NCI-H1694 treated with DMSO at 0.1 percent for 48 hours (cell line): ENCODE measurements at regions not wholly inside any gene's neighbourhood (a gene's known extent, or its start where the extent isn't known, plus 50 kb on each side); places are given as distances from the start of the nearest gene placed in this dataset.
"Not testable (repeated sequence)": the region's sequence is repeated elsewhere in the genome, so short reads cannot be mapped to it uniquely, and the experiment has no call there.

Experiments
- DNase-seq: peaks from one replicate; lab custom pipeline; 2025; lab: John Stamatoyannopoulos, UW

GRCh38 chr14:59058776-59059175, 129.7 kb upstream of the DAAM1 start:
- not testable (repeated sequence) for DNase-seq

DNA sequence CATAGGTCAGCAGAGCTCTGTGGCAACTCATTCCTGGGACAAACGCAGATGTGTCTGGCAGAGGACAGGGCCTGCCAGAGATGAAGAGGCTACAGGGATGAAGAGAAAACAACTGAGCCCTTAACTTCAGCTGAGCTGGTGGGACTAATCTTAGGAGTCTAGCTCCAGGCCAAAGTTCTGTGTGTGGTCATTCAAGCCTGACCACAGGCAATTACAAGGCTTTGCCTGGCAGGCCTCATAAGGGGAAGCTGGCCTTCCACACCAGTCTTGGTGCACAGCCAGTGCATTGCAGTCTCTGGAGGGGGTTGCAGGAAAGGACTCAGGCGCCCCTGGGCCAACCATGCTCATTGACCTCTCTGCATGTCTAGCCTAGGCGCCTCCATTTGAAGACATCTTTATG, 127.6 kb upstream of the DAAM1 start:
- DNase-seq: no peak

DNA sequence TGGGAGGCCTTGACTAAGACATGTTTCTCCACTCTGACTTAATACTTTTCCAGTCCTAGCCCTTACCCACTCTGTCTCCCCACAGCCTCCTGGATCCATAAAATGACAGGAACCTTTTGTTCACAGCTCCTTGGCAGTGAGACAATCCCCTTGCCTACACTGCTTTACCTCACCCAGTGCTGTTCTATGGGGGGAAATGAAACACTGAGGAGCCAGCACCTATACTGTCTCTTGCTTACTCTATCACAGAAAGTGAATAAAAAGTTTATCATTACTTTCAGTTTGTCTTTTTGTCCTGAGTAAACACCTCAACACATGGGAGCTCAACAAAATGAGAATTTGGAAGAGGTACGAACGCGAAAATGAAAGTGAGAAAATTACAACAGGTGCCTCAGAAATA, 127.2 kb upstream of the DAAM1 start:
- DNase-seq: no peak

DNA sequence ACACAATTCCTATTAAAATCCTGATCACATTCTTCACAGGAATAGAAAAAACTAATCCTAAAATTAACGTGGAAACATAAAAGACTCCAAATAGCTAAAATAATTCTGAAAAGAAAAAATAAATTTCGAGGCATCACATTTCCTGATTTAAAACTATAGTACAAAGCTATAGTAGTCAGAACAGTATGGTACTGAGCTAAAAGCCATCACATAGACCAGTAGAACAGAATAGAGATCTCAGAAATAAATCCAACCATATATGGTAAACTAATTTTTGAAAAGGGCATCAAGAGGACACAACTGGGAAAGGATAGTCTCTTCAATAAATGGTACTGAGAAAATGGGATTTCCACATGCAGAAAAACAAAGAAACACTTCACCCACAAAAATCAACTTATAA, 125.2 kb upstream of the DAAM1 start:
- DNase-seq: no peak

- no peak for DNase-seq
Measured at GRCh38 chr14:59067127-59067894, 121.2 kb upstream of the DAAM1 start.

- no peak for DNase-seq
Measured at GRCh38 chr14:59069163-59069854, 119.2 kb upstream of the DAAM1 start.

- no peak for DNase-seq
Measured at GRCh38 chr14:59075506-59075905, 113.0 kb upstream of the DAAM1 start.

GRCh38 chr14:59081720-59082119, 106.7 kb upstream of the DAAM1 start:
- DNase-seq: no peak

DNA sequence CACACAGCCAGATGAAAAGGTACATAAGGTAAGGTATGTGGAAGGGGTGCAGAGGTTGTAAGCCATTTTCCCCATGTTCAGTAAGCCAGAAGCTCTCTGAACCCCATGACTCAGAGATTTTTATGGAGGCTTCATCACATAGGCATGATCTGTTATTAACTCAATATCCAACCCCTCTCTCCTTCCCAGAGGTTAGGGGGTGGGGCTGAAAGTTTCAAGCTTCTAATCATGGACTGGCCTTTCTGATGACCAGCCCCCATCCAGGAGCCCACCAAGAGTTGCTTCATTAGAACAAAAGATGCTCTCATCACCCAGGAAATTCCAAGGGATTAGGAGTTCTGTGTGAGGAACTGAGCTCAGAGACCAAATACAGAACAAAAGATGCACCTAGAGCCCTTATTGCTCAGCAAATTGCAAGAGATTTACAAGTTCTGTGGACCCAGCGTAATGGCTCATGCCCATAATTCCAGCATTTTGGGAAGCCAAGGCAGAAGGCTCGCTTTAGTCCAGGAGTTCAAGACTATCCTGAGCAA, 103.2 kb upstream of the DAAM1 start:
- DNase-seq: no peak

DNA sequence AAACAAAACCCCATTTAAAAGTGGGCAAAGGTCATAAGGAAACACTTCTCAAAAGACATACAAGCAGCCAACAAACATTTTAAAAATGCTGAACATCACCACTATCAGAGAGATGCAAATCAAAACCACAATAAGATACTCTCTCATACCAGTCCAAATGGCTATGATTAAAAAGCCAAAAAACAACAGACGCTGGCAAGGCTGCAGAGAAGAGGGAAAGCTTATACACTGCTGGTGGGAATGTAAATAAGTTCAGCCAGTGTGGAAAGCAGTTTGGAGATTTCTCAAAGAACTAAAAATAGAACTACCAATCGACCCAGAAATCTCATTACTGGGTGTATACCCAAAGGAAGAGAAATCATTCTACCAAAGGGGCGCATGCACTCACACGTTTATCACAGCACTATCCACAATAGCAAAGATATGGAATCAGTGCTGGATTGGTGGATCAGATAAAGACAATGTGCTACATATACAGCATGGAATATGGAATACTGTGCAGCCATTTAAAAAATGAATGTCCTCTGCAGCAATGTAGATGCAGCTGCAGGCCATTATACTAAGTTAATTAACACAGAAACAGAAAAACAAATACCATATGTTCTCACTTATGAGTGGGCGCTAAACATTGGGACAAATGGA, 102.1 kb upstream of the DAAM1 start:
- DNase-seq: no peak

DNA sequence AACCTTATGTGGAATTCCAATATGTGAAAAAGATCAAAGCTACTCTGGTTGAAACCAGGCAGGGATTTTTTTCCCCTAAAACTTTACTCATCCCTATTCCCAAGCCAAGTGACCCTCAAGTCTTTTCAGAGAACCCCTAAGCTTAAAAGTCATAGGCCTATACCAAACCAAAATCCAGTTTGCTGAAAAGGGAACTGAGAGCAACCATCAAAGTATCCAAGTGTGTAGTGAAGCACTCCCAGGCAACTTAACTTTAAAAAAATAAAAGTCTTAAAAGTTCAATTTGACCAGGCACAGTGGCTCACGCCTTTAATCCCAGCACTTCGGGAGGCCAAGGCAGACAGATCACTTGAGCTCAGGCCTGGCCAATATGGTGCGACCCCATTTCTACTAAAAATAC, 101.2 kb upstream of the DAAM1 start:
- no peak for DNase-seq

- no peak for DNase-seq
Measured at GRCh38 chr14:59087711-59088110, 100.8 kb upstream of the DAAM1 start.

- DNase-seq: no peak
Measured at GRCh38 chr14:59090572-59090971, 97.9 kb upstream of the DAAM1 start.

GRCh38 chr14:59091404-59091803, 97.1 kb upstream of the DAAM1 start:
- DNase-seq: peak; percentile 63

GRCh38 chr14:59091976-59092375, 96.5 kb upstream of the DAAM1 start:
- peak; percentile 50 for DNase-seq

DNA sequence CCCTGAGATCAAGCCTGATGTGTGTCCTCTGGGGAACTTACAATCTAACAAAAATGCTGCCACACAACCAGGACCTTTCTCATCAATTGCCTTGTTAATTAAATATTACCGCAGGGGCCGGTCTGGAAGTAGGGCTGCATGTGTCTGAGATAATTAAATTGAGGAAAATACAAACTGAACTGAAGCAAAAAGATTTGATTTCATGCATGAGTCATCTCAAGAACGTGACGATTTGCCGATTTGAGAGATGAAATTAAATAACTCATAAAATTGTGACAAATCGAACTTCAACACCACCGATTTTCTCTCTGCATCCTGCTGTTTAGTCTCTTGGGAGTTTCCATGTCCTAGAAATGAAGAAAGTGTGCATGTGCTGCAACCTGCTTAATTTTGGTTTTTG, 94.6 kb upstream of the DAAM1 start:
- peak; percentile 65 for DNase-seq

DNA sequence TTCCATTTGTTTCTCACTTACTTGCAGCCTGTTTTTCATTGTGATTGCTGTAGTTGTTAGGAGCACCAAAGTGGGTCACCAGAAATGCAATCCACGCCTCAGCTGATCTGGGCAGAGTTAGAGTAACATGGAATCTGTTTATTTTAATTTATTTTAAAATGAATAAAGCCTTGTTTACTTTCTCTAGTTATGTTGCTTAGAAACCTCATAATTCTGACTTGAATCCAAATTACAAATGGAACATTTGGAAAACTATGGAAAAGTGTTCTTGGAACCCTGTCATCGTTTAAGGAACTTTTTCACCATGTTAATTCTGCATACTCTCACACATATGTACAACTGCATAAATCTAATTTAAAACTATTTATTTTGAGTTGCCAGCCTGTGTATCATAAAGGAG, 92.2 kb upstream of the DAAM1 start:
- no peak for DNase-seq

DNA sequence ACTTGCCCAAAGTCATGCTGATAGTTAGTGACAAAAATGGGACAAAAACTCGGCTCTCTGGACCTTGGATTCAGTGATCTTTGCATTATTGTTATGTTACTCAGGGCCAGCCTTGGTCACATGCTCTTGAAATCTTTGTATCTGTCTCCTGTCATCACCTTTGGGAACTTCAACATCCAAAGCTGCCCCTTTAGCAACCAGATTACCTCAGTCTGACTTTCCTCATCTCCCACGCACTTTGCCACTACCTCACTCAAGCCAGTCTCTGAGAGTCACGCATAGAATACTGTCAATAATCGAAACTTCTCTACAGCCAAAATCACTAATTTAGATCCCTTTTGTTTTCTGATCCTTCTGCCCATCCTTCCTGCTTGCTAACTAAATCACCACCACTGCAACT, 90.8 kb upstream of the DAAM1 start:
- no peak for DNase-seq

GRCh38 chr14:59098377-59098776, 90.1 kb upstream of the DAAM1 start:
- DNase-seq: no peak

DNA sequence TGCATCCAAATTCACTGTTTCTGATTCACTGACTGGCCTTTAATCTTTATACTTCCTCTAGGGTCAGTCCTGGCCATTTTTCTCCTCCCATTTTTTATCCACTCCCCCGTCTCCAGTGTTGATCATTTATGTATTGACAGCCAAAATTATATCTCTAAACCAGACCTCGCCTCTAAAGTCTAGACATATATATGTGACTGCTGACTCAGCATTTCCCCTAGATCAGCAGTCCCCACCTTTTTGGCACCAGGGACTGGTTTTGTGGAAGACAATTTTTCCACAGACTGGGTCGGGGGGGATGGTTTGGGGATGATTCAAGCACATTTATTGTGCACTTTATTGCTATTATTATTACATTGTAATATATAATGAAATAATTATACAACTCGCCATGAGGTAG, 88.3 kb upstream of the DAAM1 start:
- no peak for DNase-seq

DNA sequence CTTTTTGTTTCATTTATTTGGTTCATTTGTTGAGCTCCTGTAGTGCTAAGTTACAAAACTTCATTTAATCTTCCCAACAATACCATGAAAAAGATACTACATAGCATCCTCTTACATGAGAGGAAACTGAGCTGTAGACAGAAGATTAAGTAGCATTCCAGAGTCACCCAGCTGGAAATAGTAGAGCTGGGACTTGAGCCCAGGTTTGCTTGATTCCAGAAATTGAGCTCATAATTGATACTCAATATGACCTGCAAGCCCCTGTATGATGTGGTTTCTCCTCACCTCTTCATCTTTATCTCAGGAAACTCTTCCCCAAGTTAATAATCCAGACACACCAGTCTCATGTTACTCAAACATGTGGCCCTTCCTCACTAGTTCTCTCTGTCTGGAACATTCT, 87.0 kb upstream of the DAAM1 start:
- no peak for DNase-seq

DNA sequence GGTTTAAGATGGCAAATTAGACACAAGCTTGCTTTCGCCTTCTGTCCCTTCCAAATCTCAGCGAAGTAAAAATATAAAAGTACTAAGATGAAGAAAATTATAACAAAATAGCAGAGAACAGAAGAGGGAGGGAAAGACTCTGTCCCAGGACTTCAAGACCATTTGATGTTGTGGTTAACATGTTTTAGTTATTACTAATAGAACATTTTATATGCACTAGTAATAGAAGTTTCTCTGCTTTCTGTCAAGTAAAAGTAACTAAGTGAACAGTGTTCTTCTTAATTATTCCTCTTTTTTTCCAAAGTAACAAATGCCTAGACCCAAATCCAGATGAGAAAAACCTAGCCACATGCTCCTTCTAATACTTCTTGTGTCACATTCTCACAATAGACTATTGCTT, 85.1 kb upstream of the DAAM1 start:
- DNase-seq: no peak

- DNase-seq: no peak
Measured at GRCh38 chr14:59107819-59108218, 80.6 kb upstream of the DAAM1 start.
